GM23338 (cell line): ENCODE measurements at regions not wholly inside any gene's neighbourhood (a gene's known extent, or its start where the extent isn't known, plus 50 kb on each side); places are given as distances from the start of the nearest gene placed in this dataset.

Source experiments
- ATAC-seq: fragments of 200-7000 bp; cut with Tn5 transposase; 3 replicates; pipeline ENCODE4 v1.9.1; 2020
- DNase-seq: peaks from one replicate; pipeline ENCODE4 v3.0.0-alpha.2; 2015; ENCODE audit warnings: low spot score
- H2AFZ ChIP-seq: fragments of 200-600 bp; sonication (generic); 2 replicates; pipeline ENCODE4 v1.8.0; 2016; ENCODE audit warnings: antibody characterized with exemption, mild to moderate bottlenecking, moderate library complexity
- H3F3A ChIP-seq: fragments of 200-600 bp; sonication (generic); replicated peaks from 2 replicates; pipeline ENCODE4 v1.8.0; 2017; ENCODE audit warnings: antibody characterized with exemption, mixed run types, low read depth
- H3K27ac ChIP-seq: fragments of 200-600 bp; sonication (generic); 2 replicates; pipeline ENCODE4 v1.6.1; 2016; ENCODE audit warnings: low read depth
- H3K27me3 ChIP-seq: fragments of 200-600 bp; sonication (generic); 2 replicates; pipeline ENCODE4 v1.8.0; 2016; ENCODE audit warnings: mild to moderate bottlenecking, mixed run types, moderate library complexity; ENCODE audit not compliant: insufficient read depth
- H3K36me3 ChIP-seq: fragments of 200-600 bp; sonication (generic); 2 replicates; pipeline ENCODE4 v1.8.0; 2016; ENCODE audit warnings: mild to moderate bottlenecking; ENCODE audit not compliant: insufficient read depth
- H3K4me1 ChIP-seq: fragments of 200-600 bp; sonication (generic); 2 replicates; pipeline ENCODE4 v1.8.0; 2016; ENCODE audit warnings: mild to moderate bottlenecking, moderate library complexity; ENCODE audit not compliant: insufficient read depth
- H3K4me2 ChIP-seq: fragments of 200-600 bp; sonication (generic); 2 replicates; pipeline ENCODE4 v1.7.1; 2017; ENCODE audit warnings: mixed run types
- H3K4me3 ChIP-seq: fragments of 200-600 bp; sonication (generic); 2 replicates; pipeline ENCODE4 v1.6.1; 2016; ENCODE audit warnings: mixed run types
- H3K79me2 ChIP-seq: fragments of 200-600 bp; sonication (generic); replicated peaks from 2 replicates; pipeline ENCODE4 v1.8.0; 2017; ENCODE audit warnings: mild to moderate bottlenecking; ENCODE audit not compliant: insufficient read depth
- H3K9me2 ChIP-seq: fragments of 200-600 bp; sonication (generic); 2 replicates; pipeline ENCODE4 v1.8.0; 2017; ENCODE audit not compliant: insufficient read depth
- H4K20me1 ChIP-seq: fragments of 200-600 bp; sonication (generic); replicated peaks from 2 replicates; pipeline ENCODE4 v1.8.0; 2017; ENCODE audit warnings: mild to moderate bottlenecking; ENCODE audit not compliant: insufficient read depth
- H3K27ac Mint-ChIP-seq: 2 replicates; pipeline ENCODE4 v1.8.0; 2020; ENCODE audit warnings: inconsistent platforms, mild to moderate bottlenecking, moderate library complexity, mixed read lengths
- H3K27me3 Mint-ChIP-seq: 3 replicates; pipeline ENCODE4 v1.8.0; 2022; ENCODE audit warnings: low read depth, mild to moderate bottlenecking, moderate library complexity, mixed read lengths, inconsistent platforms; ENCODE audit not compliant: insufficient read depth, poor library complexity
- H3K36me3 Mint-ChIP-seq: 3 replicates; pipeline ENCODE4 v1.8.0; 2021; ENCODE audit warnings: low read depth, mild to moderate bottlenecking, inconsistent platforms, moderate library complexity, mixed read lengths
- H3K4me1 Mint-ChIP-seq: 3 replicates; pipeline ENCODE4 v1.8.0; 2020; ENCODE audit warnings: mild to moderate bottlenecking, inconsistent platforms, mixed read lengths
- H3K4me3 Mint-ChIP-seq: 3 replicates; pipeline ENCODE4 v1.8.0; 2021; ENCODE audit warnings: moderate library complexity, mild to moderate bottlenecking, inconsistent platforms, mixed read lengths
- H3K9me3 Mint-ChIP-seq: 3 replicates; pipeline ENCODE4 v1.8.0; 2020; ENCODE audit warnings: moderate library complexity, mild to moderate bottlenecking, inconsistent platforms, mixed read lengths
- CREB1 ChIP-seq: fragments of 250-450 bp; sonication (Bioruptor Pico); IDR thresholded peaks from 2 replicates; pipeline ENCODE4 v1.5.0; 2020; ENCODE audit warnings: low read depth, mild to moderate bottlenecking, moderate library complexity
- CTCF ChIP-seq, 2 experiments: fragments of 200-600 bp in 1 of 2; sonication (generic) in 1 of 2; conservative IDR thresholded peaks; 2 replicates each; pipeline versions ENCODE4 v1.5.1 to v1.6.1; 2016 to 2017; ENCODE audit warnings: antibody characterized with exemption in 2 of 2, low read depth in 2 of 2, mild to moderate bottlenecking in 2 of 2, moderate library complexity in 1 of 2
- ETS1 ChIP-seq: IDR thresholded peaks from 2 replicates; pipeline ENCODE4 v1.6.1; 2016; ENCODE audit warnings: antibody characterized with exemption
- EZH2 ChIP-seq: fragments of 200-600 bp; sonication (generic); IDR thresholded peaks from one replicate; pipeline ENCODE4 v1.8.0; 2017; ENCODE audit warnings: antibody characterized with exemption, mild to moderate bottlenecking, low read depth; ENCODE audit not compliant: unreplicated experiment
- POLR2AphosphoS5 ChIP-seq: IDR thresholded peaks from 2 replicates; pipeline ENCODE4 v1.6.1; 2016; ENCODE audit warnings: antibody characterized with exemption, low read depth
- REST ChIP-seq: IDR thresholded peaks from one replicate; pipeline ENCODE4 v1.6.1; 2018; ENCODE audit warnings: antibody characterized with exemption; ENCODE audit not compliant: unreplicated experiment
- STAT1 ChIP-seq: IDR thresholded peaks from one replicate; pipeline ENCODE4 v1.6.1; 2016; ENCODE audit warnings: antibody characterized with exemption; ENCODE audit not compliant: unreplicated experiment
- ZNF114 ChIP-seq: fragments of 250-450 bp; sonication (Bioruptor Pico); IDR thresholded peaks from 2 replicates; pipeline ENCODE4 v1.5.0; 2020; ENCODE audit warnings: mild to moderate bottlenecking, moderate library complexity
- ZNF331 ChIP-seq: fragments of 250-450 bp; sonication (Bioruptor Pico); IDR thresholded peaks from 2 replicates; pipeline ENCODE4 v1.5.0; 2020; ENCODE audit warnings: low read depth, mild to moderate bottlenecking, moderate library complexity
- TF ChIP-seq, protein P1 (sequence below): fragments of 250-450 bp; sonication (Bioruptor Pico); IDR thresholded peaks from 2 replicates; pipeline ENCODE4 v1.5.0; 2020; ENCODE audit warnings: mild to moderate bottlenecking, moderate library complexity

GRCh38 chr2:230650585-230651137 lies 62.0 kb upstream of the CAB39 start:
- Histone ChIP-seq H3K27me3 (no peaks in the 10 kb centered on the region), H3K4me2 (no peak overlapping the region), H3K79me2 (no peaks in the 10 kb centered on the region), H3F3A (no peaks in the 10 kb centered on the region), H3K27ac (no peak overlapping the region), H3K4me3 (no peak overlapping the region), H3K4me1 (no peaks in the 10 kb centered on the region; the same call in 1 of the 2 replicates), H3K9me2 (no peaks in the 10 kb centered on the region), H2AFZ (peak overlapping the region; percentile 14; the same call in 1 of the 2 replicates), H3K36me3 (no peaks in the 10 kb centered on the region), H4K20me1 (no peaks in the 10 kb centered on the region)
- DNase-seq (no peak), ATAC-seq (no peak)
- Mint-ChIP-seq H3K27ac (no peak overlapping the region), H3K36me3 (no peaks in the 10 kb centered on the region), H3K4me1 (peaks cover 9% of the 10 kb centered on the region), H3K4me3 (no peak overlapping the region), H3K27me3 (no peaks in the 10 kb centered on the region), H3K9me3 (no peaks in the 10 kb centered on the region)
- TF ChIP-seq ZNF114 (CRISPR knock-in tag) (no peak), REST (no peak)

DNA sequence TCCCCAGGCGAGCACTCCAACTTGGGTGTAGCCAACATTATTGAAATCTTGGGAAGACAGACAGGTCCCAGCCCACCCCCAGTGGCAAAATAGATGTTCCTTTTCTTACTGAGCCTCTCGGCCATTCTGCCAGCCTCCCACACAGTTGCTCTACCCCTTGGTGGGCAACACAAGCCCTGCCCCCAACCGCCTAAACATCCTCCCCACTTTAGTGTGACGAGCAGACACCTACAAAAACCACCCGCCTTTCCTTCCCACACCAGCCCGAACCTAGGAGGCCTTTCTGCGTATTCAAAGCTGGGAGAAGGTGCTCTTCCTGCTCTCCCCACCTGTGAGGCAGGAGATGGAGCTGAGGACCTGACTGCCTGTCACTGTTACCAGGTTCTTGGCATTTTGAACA lies 58.6 kb upstream of the CAB39 start:
- no peaks in the 10 kb centered on the region for H3K27me3 ChIP-seq
- Mint-ChIP-seq H3K27me3 (peaks cover 7% of the 10 kb centered on the region), H3K4me1 (peaks cover 31% of the 10 kb centered on the region), H3K4me3 (no peak overlapping the region), H3K36me3 (no peaks in the 10 kb centered on the region), H3K27ac (no peak overlapping the region), H3K9me3 (no peaks in the 10 kb centered on the region)
- H3K4me2 ChIP-seq = no peak overlapping the region
- no peaks in the 10 kb centered on the region for H4K20me1 ChIP-seq
- H3F3A ChIP-seq = no peaks in the 10 kb centered on the region
- H3K4me1 ChIP-seq = peaks cover 8% of the 10 kb centered on the region
- H2AFZ ChIP-seq = peak overlapping the region; percentile 88
- ATAC-seq (no peak), DNase-seq (no peak)
- H3K27ac ChIP-seq = no peak overlapping the region
- H3K9me2 ChIP-seq = no peaks in the 10 kb centered on the region
- no peaks in the 10 kb centered on the region for H3K36me3 ChIP-seq
- no peaks in the 10 kb centered on the region for H3K79me2 ChIP-seq
- no peak overlapping the region for H3K4me3 ChIP-seq
- TF ChIP-seq POLR2AphosphoS5 (no peak), CREB1 (CRISPR knock-in tag) (no peak), EZH2 (no peak), ETS1 (no peak), ZNF331 (CRISPR knock-in tag) (no peak), STAT1 (no peak), CTCF (conservative IDR thresholded peaks at IDR 0.05; ENCODE audit: low read depth in 2 of 2) (no peak)
- TF ChIP-seq, protein P1, sequence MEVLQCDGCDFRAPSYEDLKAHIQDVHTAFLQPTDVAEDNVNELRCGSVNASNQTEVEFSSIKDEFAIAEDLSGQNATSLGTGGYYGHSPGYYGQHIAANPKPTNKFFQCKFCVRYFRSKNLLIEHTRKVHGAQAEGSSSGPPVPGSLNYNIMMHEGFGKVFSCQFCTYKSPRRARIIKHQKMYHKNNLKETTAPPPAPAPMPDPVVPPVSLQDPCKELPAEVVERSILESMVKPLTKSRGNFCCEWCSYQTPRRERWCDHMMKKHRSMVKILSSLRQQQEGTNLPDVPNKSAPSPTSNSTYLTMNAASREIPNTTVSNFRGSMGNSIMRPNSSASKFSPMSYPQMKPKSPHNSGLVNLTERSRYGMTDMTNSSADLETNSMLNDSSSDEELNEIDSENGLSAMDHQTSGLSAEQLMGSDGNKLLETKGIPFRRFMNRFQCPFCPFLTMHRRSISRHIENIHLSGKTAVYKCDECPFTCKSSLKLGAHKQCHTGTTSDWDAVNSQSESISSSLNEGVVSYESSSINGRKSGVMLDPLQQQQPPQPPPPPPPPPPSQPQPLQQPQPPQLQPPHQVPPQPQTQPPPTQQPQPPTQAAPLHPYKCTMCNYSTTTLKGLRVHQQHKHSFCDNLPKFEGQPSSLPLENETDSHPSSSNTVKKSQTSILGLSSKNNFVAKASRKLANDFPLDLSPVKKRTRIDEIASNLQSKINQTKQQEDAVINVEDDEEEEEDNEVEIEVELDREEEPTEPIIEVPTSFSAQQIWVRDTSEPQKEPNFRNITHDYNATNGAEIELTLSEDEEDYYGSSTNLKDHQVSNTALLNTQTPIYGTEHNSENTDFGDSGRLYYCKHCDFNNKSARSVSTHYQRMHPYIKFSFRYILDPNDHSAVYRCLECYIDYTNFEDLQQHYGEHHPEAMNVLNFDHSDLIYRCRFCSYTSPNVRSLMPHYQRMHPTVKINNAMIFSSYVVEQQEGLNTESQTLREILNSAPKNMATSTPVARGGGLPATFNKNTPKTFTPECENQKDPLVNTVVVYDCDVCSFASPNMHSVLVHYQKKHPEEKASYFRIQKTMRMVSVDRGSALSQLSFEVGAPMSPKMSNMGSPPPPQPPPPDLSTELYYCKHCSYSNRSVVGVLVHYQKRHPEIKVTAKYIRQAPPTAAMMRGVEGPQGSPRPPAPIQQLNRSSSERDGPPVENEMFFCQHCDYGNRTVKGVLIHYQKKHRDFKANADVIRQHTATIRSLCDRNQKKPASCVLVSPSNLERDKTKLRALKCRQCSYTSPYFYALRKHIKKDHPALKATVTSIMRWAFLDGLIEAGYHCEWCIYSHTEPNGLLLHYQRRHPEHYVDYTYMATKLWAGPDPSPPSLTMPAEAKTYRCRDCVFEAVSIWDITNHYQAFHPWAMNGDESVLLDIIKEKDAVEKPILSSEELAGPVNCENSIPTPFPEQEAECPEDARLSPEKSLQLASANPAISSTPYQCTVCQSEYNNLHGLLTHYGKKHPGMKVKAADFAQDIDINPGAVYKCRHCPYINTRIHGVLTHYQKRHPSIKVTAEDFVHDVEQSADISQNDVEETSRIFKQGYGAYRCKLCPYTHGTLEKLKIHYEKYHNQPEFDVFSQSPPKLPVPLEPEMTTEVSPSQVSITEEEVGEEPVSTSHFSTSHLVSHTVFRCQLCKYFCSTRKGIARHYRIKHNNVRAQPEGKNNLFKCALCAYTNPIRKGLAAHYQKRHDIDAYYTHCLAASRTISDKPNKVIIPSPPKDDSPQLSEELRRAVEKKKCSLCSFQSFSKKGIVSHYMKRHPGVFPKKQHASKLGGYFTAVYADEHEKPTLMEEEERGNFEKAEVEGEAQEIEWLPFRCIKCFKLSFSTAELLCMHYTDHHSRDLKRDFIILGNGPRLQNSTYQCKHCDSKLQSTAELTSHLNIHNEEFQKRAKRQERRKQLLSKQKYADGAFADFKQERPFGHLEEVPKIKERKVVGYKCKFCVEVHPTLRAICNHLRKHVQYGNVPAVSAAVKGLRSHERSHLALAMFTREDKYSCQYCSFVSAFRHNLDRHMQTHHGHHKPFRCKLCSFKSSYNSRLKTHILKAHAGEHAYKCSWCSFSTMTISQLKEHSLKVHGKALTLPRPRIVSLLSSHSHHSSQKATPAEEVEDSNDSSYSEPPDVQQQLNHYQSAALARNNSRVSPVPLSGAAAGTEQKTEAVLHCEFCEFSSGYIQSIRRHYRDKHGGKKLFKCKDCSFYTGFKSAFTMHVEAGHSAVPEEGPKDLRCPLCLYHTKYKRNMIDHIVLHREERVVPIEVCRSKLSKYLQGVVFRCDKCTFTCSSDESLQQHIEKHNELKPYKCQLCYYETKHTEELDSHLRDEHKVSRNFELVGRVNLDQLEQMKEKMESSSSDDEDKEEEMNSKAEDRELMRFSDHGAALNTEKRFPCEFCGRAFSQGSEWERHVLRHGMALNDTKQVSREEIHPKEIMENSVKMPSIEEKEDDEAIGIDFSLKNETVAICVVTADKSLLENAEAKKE = no peak
